ENCODE measurements at regions not wholly inside any gene's neighbourhood (a gene's known extent, or its start where the extent isn't known, plus 50 kb on each side); places are given as distances from the start of the nearest gene placed in this dataset.

- no peak for TF ChIP-seq POLR2A (IDR thresholded peaks at IDR 0.05)
- no peak for TF ChIP-seq POLR2AphosphoS5 (IDR thresholded peaks at IDR 0.05; ENCODE audit: insufficient read depth in 1 of 2, low read depth in 1 of 2)
- TF ChIP-seq CTCF (IDR thresholded peaks at IDR 0.05) = no peak
These were observed 576.1 kb downstream of the TMA16 start for GRCh38 chr4:164070625-164071024.

All from vagina (tissue), 2 donors.